ENCODE measurements at regions not wholly inside any gene's neighbourhood (a gene's known extent, or its start where the extent isn't known, plus 50 kb on each side); places are given as distances from the start of the nearest gene placed in this dataset.

- TF ChIP-seq SRY (CRISPR knock-in tag; IDR thresholded peaks at IDR 0.05) (no peak), ZGPAT (CRISPR knock-in tag; IDR thresholded peaks at IDR 0.05) (peak; percentile 68; the same call in 1 of the 2 replicates), ZBTB10 (CRISPR knock-in tag; IDR thresholded peaks at IDR 0.05; ENCODE audit: borderline replicate concordance) (no peak), ZNF460 (CRISPR knock-in tag; IDR thresholded peaks at IDR 0.05; ENCODE audit: borderline replicate concordance) (no peak), MLX (CRISPR knock-in tag; IDR thresholded peaks at IDR 0.05) (peak; percentile 68; the same call in 1 of the 2 replicates), EZH2 (conservative IDR thresholded peaks at IDR 0.05; ENCODE audit: low read depth, low read length) (no peak), BCL6 (CRISPR knock-in tag; IDR thresholded peaks at IDR 0.05) (peak; percentile 75), SATB2 (CRISPR knock-in tag; IDR thresholded peaks at IDR 0.05) (no peak), ZNF12 (CRISPR knock-in tag; IDR thresholded peaks at IDR 0.05) (peak; percentile 70; the same call in 1 of the 2 replicates), RCOR2 (CRISPR knock-in tag; IDR thresholded peaks at IDR 0.05) (no peak), ZBTB46 (CRISPR knock-in tag; IDR thresholded peaks at IDR 0.05; ENCODE audit: borderline replicate concordance) (0 out of 2 replicates have a peak, but pooled peaks have one; percentile 82), EHMT2 (IDR thresholded peaks at IDR 0.05; ENCODE audit: borderline replicate concordance, low read depth, low read length) (no peak), MLXIP (CRISPR knock-in tag; IDR thresholded peaks at IDR 0.05; ENCODE audit: borderline replicate concordance) (peak; percentile 87), HDAC1 (CRISPR knock-in tag; IDR thresholded peaks at IDR 0.05) (no peak), ZNF644 (CRISPR knock-in tag; IDR thresholded peaks at IDR 0.05; ENCODE audit: low read depth) (0 out of 2 replicates have a peak, but pooled peaks have one; percentile 42), SALL1 (CRISPR knock-in tag; IDR thresholded peaks at IDR 0.05) (peak; percentile 25; the same call in 1 of the 2 replicates)
- TF ChIP-seq, protein P1, sequence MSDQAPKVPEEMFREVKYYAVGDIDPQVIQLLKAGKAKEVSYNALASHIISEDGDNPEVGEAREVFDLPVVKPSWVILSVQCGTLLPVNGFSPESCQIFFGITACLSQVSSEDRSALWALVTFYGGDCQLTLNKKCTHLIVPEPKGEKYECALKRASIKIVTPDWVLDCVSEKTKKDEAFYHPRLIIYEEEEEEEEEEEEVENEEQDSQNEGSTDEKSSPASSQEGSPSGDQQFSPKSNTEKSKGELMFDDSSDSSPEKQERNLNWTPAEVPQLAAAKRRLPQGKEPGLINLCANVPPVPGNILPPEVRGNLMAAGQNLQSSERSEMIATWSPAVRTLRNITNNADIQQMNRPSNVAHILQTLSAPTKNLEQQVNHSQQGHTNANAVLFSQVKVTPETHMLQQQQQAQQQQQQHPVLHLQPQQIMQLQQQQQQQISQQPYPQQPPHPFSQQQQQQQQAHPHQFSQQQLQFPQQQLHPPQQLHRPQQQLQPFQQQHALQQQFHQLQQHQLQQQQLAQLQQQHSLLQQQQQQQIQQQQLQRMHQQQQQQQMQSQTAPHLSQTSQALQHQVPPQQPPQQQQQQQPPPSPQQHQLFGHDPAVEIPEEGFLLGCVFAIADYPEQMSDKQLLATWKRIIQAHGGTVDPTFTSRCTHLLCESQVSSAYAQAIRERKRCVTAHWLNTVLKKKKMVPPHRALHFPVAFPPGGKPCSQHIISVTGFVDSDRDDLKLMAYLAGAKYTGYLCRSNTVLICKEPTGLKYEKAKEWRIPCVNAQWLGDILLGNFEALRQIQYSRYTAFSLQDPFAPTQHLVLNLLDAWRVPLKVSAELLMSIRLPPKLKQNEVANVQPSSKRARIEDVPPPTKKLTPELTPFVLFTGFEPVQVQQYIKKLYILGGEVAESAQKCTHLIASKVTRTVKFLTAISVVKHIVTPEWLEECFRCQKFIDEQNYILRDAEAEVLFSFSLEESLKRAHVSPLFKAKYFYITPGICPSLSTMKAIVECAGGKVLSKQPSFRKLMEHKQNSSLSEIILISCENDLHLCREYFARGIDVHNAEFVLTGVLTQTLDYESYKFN (CRISPR knock-in tag; conservative IDR thresholded peaks at IDR 0.05): peak; percentile 41; the same call in 1 of the 2 replicates
Measured at GRCh38 chr14:22427771-22428231, 161.2 kb downstream of the DAD1 start (continued).

All from HepG2 (cell line).